ENCODE measurements at regions not wholly inside any gene's neighbourhood (a gene's known extent, or its start where the extent isn't known, plus 50 kb on each side); places are given as distances from the start of the nearest gene placed in this dataset.

DNA sequence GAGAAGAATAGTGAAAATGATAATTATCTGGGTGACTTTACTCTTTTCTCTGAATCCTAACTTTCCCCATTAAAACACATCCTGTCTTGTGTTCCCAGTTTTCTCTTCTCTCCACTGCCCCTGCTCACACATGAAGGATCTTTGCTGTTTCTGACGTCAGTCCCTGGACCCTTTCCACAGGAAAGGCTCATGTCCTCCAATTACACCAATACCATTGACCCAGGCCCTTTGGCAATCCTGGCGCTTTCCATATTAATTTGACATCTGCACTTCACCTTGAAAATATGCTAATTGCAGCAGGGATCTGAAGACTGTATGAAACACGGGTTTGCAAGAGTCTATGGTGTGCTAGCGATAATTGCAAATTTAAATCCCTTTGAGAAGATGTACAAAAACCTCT, 170.2 kb upstream of the GOT2 start:
- TF ChIP-seq GATA2 (IDR thresholded peaks at IDR 0.05; ENCODE audit: low read depth, low read length), result no peak
- no peak for TF ChIP-seq GATA3 (IDR thresholded peaks at IDR 0.05; ENCODE audit: low read depth, low read length)

Measured in SH-SY5Y (cell line).